Hematopoietic multipotent progenitor cell treated with erythropoietin and hydrocortisone succinate and interleukin-3 and kit ligand, for 15 days (in vitro differentiated cells): ENCODE measurements at regions not wholly inside any gene's neighbourhood (a gene's known extent, or its start where the extent isn't known, plus 50 kb on each side); places are given as distances from the start of the nearest gene placed in this dataset.

Experiments used
- DNase-seq: peaks from one replicate; pipeline ENCODE4 v3.0.0-alpha.2; 2015; ENCODE audit warnings: low spot score

DNA sequence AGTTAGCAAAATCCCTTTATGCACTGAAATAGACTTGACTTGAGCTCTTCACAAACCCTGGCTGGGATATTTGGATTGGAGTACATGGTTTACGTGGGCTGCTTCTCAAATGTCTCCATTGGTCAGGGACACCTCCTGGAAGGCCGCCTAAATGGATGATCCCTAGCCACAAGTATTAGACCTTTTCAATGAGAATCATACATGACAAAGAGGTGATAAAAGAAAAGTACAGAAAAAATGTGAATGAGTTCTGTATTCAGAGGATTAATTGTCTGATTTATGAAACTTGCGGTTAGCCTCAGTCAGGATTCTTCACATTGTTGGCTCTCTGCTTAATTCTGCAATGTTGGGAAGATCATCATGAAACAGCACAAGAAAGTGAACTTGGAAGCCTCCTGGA lies 752.8 kb upstream of the ADAMTS16 start:
- DNase-seq: no peak

DNA sequence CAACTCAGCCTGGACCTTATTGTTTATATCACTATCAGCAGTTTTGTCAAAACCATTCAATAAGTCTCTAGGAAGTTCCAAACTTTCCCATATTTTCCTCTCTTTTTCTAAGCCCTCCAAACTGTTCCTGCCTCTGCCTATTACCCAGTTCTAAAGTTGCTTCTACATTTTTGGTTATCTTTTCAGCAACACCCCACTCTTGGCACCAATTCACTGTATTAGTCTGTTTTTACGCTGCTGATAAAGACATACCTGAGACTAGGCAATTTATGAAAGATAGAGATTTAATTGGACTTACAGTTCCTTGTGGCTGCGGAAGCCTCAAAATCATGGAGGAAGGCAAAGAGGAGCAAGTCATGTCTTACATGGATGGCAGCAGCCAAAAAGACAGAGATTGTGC lies 744.4 kb upstream of the ADAMTS16 start:
- no peak for DNase-seq

DNA sequence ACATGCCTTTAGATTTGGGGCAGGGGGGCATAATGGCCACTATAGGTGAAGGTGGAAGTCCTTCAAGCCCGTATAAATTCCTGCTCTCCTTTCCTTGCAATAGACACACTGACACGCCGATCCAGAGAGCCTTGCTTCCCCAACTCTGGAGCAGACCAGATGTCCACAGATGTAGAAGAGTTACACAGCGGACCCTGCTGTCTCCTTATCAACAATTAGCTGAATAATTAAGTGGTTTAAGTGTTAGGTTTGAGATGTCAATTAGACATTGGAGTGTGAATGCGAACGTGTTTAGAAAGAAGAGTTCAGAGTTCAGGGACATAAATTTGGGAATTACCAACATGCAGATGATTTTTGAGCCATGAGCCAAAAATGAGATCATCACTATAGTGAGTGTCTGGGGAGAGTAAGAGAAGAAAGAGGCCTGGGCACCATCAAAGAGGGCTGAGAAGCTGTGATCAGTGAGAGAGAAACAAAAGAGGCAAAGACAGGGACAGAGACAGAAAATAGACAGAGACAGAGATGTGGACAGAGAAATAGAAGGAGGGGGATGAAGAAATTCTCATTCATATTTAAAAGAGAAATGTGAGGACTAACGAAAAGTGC lies 734.4 kb upstream of the ADAMTS16 start:
- DNase-seq: no peak

DNA sequence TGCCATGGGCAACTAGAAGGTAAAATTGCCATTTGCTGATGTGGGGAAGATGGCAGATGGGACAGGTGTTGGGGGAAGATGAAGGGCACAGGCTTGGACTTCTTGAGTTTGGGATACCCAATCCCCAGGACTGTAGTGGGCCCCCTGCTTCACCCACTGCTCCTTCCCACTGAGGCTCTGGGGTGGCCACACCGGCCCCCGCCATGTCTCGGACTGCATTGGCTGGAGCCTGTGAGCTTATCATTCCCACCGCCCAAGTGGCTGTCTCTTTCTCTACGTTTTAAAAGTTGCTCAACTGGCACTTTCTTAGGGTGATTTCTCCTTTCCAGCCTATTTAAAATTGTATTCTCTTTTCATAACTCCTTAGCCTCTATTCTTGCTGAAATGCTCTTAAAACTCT lies 730.0 kb upstream of the ADAMTS16 start:
- DNase-seq: no peak

DNA sequence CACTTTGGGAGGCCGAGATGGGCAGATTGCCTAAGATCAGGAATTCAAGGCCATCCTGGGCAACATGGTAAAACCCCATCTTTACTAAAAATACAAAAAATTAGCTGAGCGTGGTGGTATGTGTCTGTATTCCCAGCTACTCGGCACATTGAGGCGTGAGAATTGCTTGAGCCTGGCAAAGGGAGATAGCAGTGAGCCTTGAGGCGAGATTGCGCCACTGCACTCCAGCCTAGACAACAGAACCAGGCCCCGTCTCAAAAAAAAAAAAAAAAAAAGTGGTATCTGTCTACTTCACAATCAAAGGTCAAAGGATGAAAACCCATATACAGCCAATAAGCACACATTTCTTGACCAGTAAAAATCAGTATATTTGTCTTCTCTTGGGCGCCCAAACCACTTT lies 728.5 kb upstream of the ADAMTS16 start:
- no peak for DNase-seq

DNA sequence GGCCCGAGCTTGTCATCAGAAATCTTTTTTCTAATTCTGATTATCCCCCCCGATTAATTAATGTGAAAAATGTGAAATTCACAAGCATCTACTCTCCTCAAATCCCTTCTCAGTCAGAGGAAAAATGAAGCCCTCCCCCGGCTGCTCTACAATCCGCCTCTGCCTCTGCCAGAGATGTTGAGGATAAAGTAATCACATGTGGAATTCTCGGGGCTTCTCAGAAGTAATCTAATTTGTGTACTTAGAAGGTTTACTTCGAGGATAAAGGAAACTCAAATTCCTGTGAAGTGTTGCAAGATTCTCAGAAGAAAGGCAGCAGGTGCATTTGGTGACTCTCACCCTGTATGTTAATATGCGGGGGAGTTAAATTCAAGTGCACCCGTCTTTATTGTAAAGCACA lies 726.1 kb upstream of the ADAMTS16 start:
- DNase-seq: no peak

DNA sequence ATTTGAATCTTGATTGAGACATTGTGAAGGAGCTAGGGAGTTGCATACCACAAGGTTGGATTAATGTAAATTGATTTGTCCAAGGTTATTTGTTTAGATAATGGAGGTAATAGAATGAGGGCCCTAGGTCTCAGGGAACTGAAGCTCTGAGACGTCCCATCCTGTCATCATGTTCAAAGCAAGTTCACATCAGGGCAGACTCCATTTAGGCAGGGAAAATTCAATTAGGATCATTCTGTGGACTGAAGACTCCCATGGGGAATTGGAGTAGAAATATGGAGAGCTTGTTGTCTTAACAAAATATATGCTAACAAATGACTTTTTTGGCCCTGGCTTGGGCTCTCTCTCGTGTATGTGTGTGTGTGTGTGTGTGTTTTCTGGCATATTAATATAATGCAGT lies 722.0 kb upstream of the ADAMTS16 start:
- no peak for DNase-seq

DNA sequence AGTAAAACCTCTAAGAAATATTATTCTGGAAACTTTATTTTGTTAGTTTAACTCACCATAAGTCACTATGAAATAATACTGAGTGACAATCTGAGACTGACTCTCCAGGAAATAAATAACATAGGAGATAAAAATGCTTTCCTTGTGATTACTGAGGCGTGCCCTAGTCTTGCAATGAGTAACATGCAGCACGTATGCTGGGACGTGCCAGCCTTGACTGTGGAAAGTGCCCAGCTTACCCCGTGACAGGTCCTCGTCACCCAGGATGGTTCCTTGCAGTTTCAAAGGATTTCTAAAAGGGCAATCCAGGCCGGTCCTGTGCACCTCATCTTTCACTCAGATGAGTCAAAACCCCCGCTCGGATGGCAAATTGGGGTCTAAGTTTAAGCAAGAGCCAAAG lies 720.8 kb upstream of the ADAMTS16 start:
- DNase-seq: no peak

DNA sequence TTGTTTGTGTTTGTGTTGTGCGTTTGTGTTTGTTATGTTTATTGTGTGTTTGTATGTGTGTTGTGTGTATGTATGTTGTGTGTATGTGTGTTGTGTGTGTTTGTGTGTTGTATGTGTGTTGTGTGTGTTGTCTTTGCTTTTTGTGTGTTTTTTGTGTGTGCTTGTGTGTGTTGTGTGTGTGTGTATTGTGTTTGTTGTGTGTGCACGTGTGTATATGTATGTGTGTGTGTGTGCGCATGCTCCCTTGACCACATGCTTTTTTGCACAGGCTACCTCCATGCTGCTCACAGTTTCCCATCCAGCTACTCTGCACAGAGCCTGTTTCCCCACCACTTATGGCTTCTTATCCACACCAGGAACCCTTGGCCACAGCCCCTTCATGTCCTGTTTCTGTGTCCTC lies 720.0 kb upstream of the ADAMTS16 start:
- no peak for DNase-seq

DNA sequence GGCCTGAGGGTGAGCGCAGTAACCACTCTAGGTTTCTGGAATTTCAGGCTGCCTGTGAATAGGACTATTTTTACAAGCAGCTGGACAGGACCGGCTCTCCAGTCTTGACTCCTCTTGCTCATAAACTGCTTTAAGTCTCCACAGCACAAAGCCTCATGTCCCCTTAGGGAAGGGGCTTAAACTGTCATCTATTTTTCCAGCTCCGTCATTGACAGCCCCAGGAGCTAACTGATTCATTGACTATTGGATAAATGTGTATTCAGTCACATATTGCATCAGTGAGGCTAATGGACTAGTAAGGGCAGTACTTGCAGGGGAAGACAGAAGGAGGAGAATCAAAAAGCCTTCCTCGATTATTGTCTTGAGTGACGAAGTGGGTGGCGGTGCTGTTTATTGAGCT lies 719.4 kb upstream of the ADAMTS16 start:
- no peak for DNase-seq

DNA sequence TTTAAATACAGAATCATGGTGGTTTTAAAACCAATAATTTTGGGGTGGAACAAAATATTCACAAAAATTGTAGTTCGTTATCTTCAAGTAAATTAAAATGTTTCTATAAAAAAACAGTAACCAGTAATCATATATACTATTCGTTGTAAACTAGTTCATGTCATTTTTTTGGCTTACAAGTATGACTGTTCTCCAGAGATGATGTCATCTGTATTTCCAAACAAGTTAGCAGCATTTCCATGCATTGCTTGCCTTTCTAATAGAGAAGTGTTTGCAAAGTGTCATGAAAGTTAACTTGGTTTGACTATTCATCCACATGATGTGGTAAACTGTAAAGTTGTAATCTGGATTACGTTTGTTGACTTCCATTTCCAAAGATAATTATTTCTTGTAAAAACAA lies 717.9 kb upstream of the ADAMTS16 start:
- DNase-seq: no peak

DNA sequence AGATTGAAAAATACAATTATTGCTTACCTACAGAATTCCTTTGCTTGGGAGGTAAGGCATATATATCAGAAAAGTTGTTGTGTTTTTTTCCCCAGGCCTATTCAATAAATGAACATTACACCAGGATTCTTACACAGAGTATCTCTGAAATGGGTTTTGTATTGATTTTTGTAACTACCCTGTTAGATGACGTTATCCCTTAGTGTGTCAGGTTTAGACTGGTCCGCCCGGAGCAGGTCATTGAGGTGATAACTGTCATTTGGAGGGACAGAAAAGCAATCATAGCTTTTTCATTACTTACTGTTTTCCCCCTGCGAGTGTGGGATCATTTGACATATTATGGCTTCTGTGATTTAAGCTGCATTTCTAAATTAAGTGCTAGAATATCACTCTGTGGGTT lies 715.2 kb upstream of the ADAMTS16 start:
- DNase-seq: no peak

DNA sequence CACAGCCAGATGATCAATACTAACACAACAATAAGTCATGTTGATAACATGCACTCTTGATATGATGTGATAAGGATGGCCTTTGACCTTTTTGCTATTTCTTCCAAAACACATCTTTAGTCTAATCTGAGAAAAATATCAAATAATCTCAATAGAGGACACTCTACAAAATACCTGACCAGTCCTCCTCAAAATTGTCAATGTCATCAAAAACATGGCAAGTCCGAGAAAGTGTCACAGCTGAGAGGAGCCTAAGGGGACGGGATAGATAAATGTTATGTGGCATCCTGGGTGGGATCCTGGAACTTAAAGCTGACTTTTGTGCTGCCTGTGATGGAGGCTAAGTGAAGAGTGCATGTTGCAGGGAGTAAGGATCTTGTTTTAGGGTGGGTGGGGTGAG lies 699.6 kb upstream of the ADAMTS16 start:
- DNase-seq: no peak

DNA sequence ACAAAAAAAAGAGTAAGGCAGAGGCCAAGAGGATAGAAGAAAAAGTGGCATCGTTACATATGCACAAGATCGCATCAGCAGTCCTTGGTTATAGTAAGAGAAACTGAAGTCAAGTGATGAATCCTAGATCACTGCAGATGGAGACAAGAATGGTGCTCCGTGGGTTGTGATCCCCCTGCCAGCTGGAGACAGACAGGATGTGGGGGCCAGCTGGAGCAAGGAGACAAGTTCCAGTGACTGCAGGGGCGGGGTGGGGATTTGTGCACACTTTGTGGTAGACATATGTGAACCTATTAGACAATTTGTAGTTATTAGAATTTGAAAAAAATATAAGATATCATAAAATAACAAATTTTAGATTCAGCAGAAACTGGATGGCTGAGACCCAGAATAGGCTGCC lies 697.9 kb upstream of the ADAMTS16 start:
- DNase-seq: no peak

DNA sequence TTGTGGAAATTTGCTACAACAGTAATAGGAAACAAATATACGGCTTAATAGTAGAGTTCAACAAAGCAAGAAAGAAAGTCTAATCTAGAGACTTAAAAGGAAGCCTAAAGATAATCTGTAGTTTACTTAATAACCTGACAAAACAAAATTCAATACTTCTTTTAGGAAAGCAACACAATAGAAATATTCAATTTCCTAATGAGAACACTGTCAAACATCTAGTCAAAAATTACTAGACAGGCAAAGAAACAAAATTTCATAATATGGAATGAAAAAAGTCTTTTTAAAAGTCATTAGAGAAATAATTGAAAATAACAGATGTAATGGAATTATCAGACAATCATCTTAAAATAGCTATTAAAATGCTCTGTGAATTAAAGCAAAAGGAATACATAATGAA lies 692.5 kb upstream of the ADAMTS16 start:
- DNase-seq: no peak

DNA sequence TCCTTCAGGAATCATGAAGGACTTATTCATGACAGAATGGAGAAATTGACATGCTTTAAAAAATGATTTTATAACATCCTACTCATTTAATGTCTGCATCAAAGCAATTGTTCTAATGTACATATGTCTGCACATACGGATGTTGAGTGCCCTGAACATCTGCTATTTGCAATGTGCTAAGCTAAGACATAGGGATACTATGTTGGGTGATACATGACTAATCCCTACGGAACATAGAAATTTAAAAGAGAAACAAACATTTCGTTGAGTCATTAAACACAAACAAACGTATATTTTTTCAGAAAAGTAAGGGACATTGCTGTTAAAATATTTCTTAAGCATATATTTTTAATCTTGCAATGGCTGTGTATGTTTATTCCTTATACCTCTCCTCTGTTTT lies 686.5 kb upstream of the ADAMTS16 start:
- no peak for DNase-seq

DNA sequence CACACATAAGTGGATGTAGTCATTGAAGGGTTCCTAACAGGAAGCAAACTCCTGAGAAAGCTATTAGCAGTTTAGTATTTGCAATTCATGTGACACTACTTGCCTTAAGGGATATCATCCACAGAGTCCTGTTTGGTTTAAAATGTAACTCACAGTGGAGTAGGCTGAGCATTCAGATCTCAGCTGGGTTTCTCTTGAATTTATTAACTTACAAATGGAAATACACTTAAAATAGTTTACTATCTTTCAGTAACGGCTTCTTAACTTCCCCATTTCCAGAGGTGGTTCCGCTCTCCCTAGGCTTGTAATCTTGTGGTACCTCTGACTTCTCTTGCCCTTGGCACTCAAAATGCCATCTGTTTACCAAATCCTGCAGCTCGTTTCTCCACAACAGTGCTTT lies 660.7 kb upstream of the ADAMTS16 start:
- no peak for DNase-seq

DNA sequence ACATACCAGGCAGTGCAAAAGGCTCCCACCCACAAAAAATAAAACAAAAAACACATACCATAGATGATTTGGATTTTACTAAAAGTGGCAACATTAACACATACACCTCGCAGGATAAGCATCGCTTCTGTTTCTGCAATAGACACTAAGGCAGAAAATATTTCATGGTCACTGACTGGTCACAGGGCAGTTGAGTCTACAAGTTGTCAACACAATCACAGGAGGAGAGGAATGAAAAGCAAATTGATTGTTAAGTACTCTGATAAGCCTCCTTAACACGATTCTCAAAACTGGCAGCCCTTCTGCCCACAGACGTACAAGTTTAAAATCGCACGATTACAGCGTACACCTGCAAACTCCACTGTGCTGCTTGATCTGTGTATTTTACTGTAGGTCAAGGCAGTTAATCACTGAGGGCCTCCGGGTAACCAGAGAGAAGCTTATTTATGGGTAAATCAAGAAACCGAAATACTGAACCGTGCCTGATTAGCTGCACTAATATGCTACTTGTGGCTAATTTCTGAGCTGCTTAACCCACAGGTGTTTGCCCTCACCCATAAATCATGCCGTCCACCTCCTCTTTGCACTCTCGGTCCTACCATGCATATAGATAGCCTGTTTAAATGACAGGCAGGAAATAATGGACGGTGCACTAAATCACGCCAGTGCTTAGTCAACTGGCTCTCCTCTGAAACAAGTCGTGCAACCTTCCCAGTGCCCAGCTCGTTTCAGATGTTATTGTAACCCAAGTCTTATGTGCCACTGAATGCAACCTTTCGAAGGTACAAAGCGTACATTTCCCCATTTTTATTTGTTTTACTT lies 659.4 kb upstream of the ADAMTS16 start:
- DNase-seq: no peak

DNA sequence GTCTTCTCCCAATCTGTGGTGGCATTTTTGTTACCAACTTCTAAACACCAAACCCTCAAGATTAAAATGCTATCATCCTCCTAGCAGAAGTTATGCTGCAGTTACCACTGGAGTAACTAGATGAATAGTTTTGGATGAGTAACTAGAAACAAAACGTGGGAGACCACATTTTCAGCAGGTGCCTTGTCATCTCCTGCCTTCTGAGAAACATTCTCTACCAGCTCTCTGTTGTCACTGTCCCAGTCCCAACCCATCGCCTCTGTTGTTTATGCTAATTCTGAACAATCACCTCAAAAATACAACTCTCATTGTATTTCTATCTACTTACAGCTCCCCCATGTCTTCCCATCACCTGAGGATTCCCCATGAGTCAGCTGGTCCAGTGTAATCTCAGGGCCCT lies 652.5 kb upstream of the ADAMTS16 start:
- DNase-seq: no peak

DNA sequence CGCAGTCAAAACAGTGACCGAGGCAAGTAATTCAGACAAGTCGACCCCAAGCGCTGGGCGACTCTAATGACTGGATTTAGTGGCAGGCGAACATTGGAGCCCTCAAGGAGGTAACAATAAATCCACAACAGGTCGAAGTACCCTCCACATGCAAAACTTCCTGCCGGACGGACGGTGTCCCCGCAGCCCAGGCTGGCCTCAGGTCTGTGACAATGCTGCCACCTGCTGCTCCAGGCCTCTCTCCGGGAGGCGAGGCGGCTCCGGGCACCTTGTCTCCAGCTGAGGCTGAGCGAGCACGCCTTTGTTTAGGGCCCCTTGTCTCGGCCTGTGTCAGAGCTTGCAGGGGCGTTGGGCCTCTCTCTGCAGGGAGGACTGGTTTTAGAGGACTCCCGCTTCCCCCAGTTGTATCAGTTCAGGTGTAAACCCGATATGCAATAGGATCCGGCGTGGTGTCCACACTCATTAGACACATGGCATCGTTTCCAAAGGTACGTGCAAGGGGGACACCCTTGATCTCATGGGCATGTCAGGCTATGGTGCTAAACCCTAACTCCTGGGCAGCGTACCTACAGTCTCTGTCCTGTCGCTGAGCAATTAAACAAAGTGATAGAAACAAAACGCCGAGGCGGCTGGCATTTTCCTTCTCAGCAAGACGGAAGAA lies 628.0 kb upstream of the ADAMTS16 start:
- DNase-seq: no peak

DNA sequence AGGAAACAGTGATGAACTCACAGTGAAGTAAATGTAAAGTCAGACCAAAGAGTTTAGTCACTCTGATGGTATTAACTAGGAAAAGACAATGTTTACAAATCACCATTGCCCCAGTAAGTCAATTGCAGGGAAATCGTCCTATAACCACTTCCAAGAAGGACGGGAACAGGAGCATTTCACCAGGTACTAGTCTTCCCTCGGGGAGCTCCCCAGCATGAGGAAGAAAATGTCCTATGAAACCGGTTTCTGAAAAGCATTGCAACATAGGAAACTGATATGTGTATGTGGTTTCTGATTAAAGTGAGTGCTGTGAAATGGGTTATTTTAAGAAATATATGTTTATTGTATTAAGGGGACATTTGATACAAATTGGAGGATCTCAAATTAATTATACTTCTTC lies 626.7 kb upstream of the ADAMTS16 start:
- DNase-seq: no peak

DNA sequence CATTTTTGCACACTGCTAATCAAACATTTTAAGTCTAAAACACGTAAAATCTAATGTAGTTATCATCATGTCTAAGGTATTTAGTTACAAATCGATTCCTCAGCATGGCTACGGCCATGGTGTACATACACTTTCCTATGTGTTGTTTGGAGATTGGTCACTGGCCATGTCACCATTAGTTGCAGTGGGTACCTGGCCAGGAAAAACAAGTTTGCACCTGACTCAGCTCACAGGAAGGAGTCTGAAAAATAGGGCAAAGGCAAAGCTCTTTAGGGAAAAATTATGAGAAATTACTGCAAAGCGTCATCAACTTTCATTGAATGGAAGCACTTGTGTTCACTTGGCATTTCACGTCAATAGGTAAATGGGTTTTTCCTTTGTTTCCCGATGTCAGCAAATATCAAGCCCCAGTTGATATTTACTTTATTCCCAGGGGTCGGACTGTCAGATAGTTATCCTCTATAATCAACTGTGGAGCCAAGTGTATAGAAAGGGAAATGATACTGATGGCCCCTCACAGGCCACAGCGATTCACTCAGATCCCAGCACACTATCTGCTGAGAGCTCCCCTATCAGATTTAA lies 626.0 kb upstream of the ADAMTS16 start:
- DNase-seq: no peak
